Hepatocyte (in vitro differentiated cells): ENCODE measurements at regions not wholly inside any gene's neighbourhood (a gene's known extent, or its start where the extent isn't known, plus 50 kb on each side); places are given as distances from the start of the nearest gene placed in this dataset.

Source experiments
- EZH2 ChIP-seq: fragments of 200-600 bp; sonication (generic); IDR thresholded peaks from 2 replicates; pipeline ENCODE4 v1.6.1; 2016; ENCODE audit warnings: antibody characterized with exemption, mild to moderate bottlenecking, borderline replicate concordance
- TF ChIP-seq, protein P1 (sequence below): fragments of 200-600 bp; sonication (generic); IDR thresholded peaks from 2 replicates; pipeline ENCODE4 v1.5.1; 2016; ENCODE audit warnings: antibody characterized with exemption, mild to moderate bottlenecking; ENCODE audit not compliant: poor library complexity

DNA sequence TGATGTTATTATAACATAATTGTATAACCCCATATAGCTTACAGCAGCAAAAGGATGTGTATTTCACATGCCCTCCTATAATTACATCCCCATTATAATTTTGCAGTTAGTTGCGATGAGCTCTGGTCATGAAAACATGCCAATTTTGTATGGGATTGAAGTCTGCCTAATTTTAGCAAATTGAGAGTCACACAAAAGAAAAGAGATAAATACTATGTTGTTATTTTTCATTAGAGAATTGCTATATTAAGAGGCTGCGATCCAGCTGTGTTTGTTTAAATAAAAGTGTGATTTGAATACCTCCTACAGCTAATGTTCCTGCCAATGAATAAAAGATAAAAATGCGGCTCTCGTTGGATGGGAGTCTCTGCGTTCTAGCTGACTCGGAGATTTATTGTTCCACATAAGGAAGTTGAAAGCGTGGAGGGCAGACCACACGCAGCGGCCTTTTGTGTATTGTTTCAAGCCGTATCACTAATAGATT lies 461.0 kb upstream of the NFIA start:
- TF ChIP-seq, protein P1, sequence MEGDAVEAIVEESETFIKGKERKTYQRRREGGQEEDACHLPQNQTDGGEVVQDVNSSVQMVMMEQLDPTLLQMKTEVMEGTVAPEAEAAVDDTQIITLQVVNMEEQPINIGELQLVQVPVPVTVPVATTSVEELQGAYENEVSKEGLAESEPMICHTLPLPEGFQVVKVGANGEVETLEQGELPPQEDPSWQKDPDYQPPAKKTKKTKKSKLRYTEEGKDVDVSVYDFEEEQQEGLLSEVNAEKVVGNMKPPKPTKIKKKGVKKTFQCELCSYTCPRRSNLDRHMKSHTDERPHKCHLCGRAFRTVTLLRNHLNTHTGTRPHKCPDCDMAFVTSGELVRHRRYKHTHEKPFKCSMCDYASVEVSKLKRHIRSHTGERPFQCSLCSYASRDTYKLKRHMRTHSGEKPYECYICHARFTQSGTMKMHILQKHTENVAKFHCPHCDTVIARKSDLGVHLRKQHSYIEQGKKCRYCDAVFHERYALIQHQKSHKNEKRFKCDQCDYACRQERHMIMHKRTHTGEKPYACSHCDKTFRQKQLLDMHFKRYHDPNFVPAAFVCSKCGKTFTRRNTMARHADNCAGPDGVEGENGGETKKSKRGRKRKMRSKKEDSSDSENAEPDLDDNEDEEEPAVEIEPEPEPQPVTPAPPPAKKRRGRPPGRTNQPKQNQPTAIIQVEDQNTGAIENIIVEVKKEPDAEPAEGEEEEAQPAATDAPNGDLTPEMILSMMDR: no peak
- TF ChIP-seq EZH2: no peak
